ENCODE measurements at regions not wholly inside any gene's neighbourhood (a gene's known extent, or its start where the extent isn't known, plus 50 kb on each side); places are given as distances from the start of the nearest gene placed in this dataset.
A peak's percentile ranks its signal among the peaks of the same experiment; 100 is the strongest.
"Not testable (repeated sequence)": the region's sequence is repeated elsewhere in the genome, so short reads cannot be mapped to it uniquely, and the experiment has no call there.

DNA sequence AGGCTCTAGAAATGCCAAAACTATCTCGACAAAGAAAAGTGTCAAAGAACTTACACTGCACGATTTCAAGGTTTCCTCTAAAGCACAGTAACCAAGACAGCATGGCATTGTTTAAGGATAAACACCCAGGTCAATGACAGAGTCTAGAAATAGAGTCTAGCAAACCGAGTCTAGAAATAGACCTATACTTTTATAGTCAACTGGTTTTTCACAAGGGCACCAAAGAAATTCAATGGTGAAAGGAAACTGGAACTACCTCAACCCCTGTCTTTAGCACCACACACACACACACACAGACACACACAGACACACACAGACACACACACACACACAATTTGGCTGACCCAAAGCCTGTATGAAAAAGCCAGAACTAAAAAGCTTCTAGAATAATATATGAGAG lies 67.1 kb upstream of the PGBD5 start:
- ATAC-seq (replicated peaks in 6 of 8): no peak
- Histone ChIP-seq H3K4me3 (no peak overlapping the region), H3K4me1 (replicated peaks in 1 of 2) (peaks cover 3 to 4% of the 10 kb centered on the region in 2 donors), H3K27ac (no peak overlapping the region)
- 0 to 83% (median 73%) methylated on average over 2 to 3 of the region's 3 CpGs; no CpG with 5 or more reads in 1 of the 10 experiments for WGBS, 10 experiments
- in situ Hi-C loops (cut with MboI; ENCODE audit: low pct_unique_long_range_greater_than_20kb in 2 of 9, low sequenced_read_pairs in 9 of 9, unreplicated experiment in 9 of 9): no loop called here

DNA sequence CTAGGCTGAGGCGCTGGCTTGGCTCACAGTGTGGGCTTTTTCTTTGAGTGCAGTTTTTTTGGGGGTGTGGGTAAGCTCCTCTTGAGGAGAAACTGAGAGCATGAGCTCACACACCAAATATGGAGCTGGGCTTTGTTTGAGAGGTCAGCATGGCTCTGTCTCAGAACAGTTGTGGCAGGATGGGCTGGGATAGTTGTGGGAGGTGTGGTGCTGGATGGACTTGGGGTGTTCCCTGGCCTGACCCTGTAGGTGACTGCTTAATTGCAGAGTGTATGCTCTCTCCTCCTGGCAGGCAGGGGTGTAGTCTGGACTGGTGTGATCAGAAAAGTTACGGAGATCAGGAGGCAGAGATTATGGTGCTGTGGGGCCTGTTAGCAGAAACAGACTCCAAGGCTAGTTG lies 64.3 kb upstream of the PGBD5 start:
- ATAC-seq (replicated peaks in 6 of 8): no peak
- Histone ChIP-seq H3K4me1 (replicated peaks in 1 of 2) (peaks cover 0 to 3% of the 10 kb centered on the region in 2 donors), H3K4me3 (no peak overlapping the region), H3K27ac (no peak overlapping the region)
- in situ Hi-C loops (cut with MboI; ENCODE audit: low pct_unique_long_range_greater_than_20kb in 2 of 9, low sequenced_read_pairs in 9 of 9, unreplicated experiment in 9 of 9): no loop called here
- 0 to 100% (median 88%) methylated on average over 1 to 2 of the region's 2 CpGs; no CpG with 5 or more reads in 3 of the 10 experiments for WGBS, 10 experiments

DNA sequence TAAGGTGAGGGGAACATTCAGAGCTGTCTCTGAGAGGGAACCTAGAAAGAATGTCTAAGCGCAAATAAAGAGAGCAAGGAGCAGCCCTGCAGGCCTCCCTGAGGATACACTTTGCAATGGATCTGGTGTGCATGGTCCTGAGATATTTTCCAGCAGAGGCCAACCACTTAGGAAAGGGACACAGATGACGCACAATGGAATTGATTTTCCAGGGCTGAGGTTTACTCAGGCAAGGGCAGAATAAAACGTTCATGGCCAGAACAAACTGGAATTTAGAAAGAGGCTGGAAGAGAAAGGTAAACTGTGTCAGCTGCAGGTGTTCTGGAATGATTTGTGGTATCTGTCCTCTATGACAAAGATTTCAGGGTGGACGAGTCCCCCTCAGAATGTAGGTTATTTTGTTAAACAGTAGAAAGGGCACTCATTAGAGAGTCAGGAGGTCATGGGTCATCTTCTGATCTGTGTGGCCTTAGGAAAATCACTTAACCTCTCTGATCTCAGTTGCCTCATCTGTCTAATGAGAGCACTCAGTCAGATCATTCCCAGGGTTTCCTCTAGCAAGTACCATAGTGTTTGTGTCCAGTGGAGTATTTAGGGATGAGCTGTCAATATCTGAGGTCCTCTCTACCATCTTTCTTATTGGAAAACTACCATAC lies 61.8 kb upstream of the PGBD5 start:
- Histone ChIP-seq H3K4me3 (no peak overlapping the region), H3K4me1 (replicated peaks in 1 of 2) (no peaks in the 10 kb centered on the region), H3K27ac (no peak overlapping the region)
- no peak for ATAC-seq (replicated peaks in 6 of 8)
- 30 to 100% (median 71%) methylated on average over 1 to 4 of the region's 4 CpGs; no CpG with 5 or more reads in 3 of the 10 experiments for WGBS, 10 experiments
- in situ Hi-C loops (cut with MboI; ENCODE audit: low pct_unique_long_range_greater_than_20kb in 2 of 9, low sequenced_read_pairs in 9 of 9, unreplicated experiment in 9 of 9): no loop called here

DNA sequence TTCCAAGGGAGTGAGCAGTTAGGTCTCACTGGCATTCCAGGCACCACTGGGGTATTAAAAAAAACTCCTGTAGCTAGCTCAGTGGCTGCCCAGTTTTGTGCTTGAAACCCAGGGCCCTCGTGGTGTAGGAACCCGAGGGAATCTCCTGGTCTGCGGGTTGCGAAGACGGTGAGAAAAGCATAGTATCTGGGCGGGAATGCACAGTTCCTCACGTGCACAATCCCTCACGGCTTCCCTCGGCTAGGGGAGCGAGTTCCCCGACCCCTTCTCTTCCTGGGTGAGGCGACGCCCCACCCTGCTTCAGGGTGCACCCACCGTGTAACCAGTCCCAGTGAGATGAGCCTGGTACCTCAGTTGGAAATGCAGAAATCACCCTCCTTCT lies 50.5 kb upstream of the PGBD5 start:
- peak in 1 of 8 experiments; percentile 20 for ATAC-seq (replicated peaks in 6 of 8)
- in situ Hi-C loops (cut with MboI; ENCODE audit: low pct_unique_long_range_greater_than_20kb in 2 of 9, low sequenced_read_pairs in 9 of 9, unreplicated experiment in 9 of 9): no loop called here
- Histone ChIP-seq H3K4me1 (replicated peaks in 1 of 2) (peaks cover 0 to 5% of the 10 kb centered on the region in 2 donors), H3K4me3 (no peak overlapping the region), H3K27ac (no peak overlapping the region)
- WGBS, 10 experiments: 20 to 100% (median 86%) methylated on average over 1 to 14 of the region's 14 CpGs; no CpG with 5 or more reads in 2 of the 10 experiments

DNA sequence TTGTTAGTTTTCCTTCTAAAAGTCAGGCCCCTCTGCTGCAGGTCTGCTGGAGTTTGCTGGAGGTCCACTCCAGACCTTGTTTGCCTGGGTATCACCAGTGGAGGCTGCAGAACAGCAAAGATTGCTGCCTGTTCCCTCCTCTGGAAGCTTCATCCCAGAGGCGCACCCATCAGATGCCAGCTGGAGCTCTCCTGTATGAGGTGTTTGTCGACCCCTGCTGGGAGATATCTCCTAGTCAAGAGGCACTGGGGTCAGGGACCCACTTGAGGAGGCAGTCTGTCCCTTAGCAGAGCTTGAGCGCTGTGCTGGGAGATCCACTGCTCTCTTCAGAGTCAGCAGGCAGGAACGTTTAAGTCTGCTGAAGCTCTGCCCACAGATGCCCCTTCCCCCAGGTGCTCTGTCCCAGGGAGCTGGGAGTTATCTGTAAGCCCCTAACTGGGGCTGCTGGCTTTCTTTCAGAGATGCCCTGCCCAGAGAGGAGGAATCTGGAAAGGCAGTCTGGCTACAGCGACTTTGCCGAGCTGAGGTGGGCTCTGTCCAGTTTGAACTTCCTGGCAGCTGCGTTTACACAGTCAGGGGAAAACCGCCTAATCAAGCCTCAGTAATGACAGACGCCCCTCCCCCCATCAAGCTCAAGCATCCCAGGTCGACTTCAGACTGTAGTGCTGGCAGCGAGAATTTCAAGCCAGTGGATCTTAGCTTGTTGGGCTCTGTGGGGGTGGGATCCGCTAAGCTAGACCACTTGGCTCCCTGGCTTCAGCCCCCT lies 49.9 kb upstream of the PGBD5 start:
- H3K4me1 ChIP-seq (replicated peaks in 1 of 2); H3K27ac ChIP-seq; in situ Hi-C loops (cut with MboI; ENCODE audit: low pct_unique_long_range_greater_than_20kb in 2 of 9, low sequenced_read_pairs in 9 of 9, unreplicated experiment in 9 of 9); H3K4me3 ChIP-seq: not testable (repeated sequence)
- ATAC-seq (replicated peaks in 6 of 8): peak in 4 of 8 experiments; percentile 20 to 70 (median 58)
- 0 to 60% (median 50%) methylated on average over 1 to 8 of the region's 12 CpGs; no CpG with 5 or more reads in 4 of the 10 experiments for WGBS, 10 experiments

All from motor neuron (in vitro differentiated cells).